Ishikawa (cell line): ENCODE measurements at regions not wholly inside any gene's neighbourhood (a gene's known extent, or its start where the extent isn't known, plus 50 kb on each side); places are given as distances from the start of the nearest gene placed in this dataset.

Source experiments
- EGR1 ChIP-seq: IDR thresholded peaks from 2 replicates; pipeline ENCODE4 v1.6.1; 2012
- RAD21 ChIP-seq: IDR thresholded peaks from 2 replicates; pipeline ENCODE4 v1.6.1; 2012; ENCODE audit warnings: low read depth
- REST ChIP-seq: IDR thresholded peaks from 2 replicates; pipeline ENCODE4 v1.6.1; 2012; ENCODE audit warnings: low read depth, mild to moderate bottlenecking

- TF ChIP-seq RAD21 (no peak), REST (no peak), EGR1 (no peak)
Measured at GRCh38 chr2:239825705-239825979, 199.5 kb downstream of the NDUFA10 start.
